HG02885 (cell line): ENCODE measurements at regions not wholly inside any gene's neighbourhood (a gene's known extent, or its start where the extent isn't known, plus 50 kb on each side); places are given as distances from the start of the nearest gene placed in this dataset.

Experiments
- ATAC-seq: cut with Tn5 transposase; IDR thresholded peaks from one replicate; pipeline ENCODE4 v1.9.1; 2021; ENCODE audit warnings: mild to moderate bottlenecking; ENCODE audit not compliant: unreplicated experiment, poor library complexity

- no peak for ATAC-seq
Measured at GRCh38 chr1:187228790-187229189, 400.0 kb downstream of the PLA2G4A start.

- no peak for ATAC-seq
Measured at GRCh38 chr1:187229496-187229895, 400.7 kb downstream of the PLA2G4A start.

GRCh38 chr1:187234706-187235105 is 406.0 kb downstream of the PLA2G4A start:
- ATAC-seq: no peak

GRCh38 chr1:187236199-187236598 is 407.4 kb downstream of the PLA2G4A start:
- no peak for ATAC-seq

GRCh38 chr1:187236676-187237075 is 407.9 kb downstream of the PLA2G4A start:
- ATAC-seq: no peak

GRCh38 chr1:187237542-187237941 is 408.8 kb downstream of the PLA2G4A start:
- no peak for ATAC-seq

GRCh38 chr1:187241971-187242370 is 413.2 kb downstream of the PLA2G4A start:
- ATAC-seq: no peak

GRCh38 chr1:187244623-187245022 is 415.9 kb downstream of the PLA2G4A start:
- no peak for ATAC-seq

- ATAC-seq: no peak
Measured at GRCh38 chr1:187245201-187245600, 416.5 kb downstream of the PLA2G4A start.

GRCh38 chr1:187249196-187249595 is 420.4 kb downstream of the PLA2G4A start:
- no peak for ATAC-seq

- no peak for ATAC-seq
Measured at GRCh38 chr1:187252923-187253322, 424.2 kb downstream of the PLA2G4A start.

GRCh38 chr1:187257476-187257875 is 428.7 kb downstream of the PLA2G4A start:
- no peak for ATAC-seq

- ATAC-seq: no peak
Measured at GRCh38 chr1:187261637-187262036, 432.9 kb downstream of the PLA2G4A start.

GRCh38 chr1:187262731-187263130 is 434.0 kb downstream of the PLA2G4A start:
- no peak for ATAC-seq

- ATAC-seq: no peak
Measured at GRCh38 chr1:187264995-187265602, 436.4 kb downstream of the PLA2G4A start.

GRCh38 chr1:187266051-187266450 is 437.3 kb downstream of the PLA2G4A start:
- ATAC-seq: no peak

- no peak for ATAC-seq
Measured at GRCh38 chr1:187267827-187268226, 439.1 kb downstream of the PLA2G4A start.

GRCh38 chr1:187270256-187270655 is 441.5 kb downstream of the PLA2G4A start:
- no peak for ATAC-seq

- ATAC-seq: no peak
Measured at GRCh38 chr1:187275346-187275745, 446.6 kb downstream of the PLA2G4A start.

- ATAC-seq: no peak
Measured at GRCh38 chr1:187275985-187276575, 447.3 kb downstream of the PLA2G4A start.

- no peak for ATAC-seq
Measured at GRCh38 chr1:187276677-187277076, 447.9 kb downstream of the PLA2G4A start.

GRCh38 chr1:187280031-187280430 is 451.3 kb downstream of the PLA2G4A start:
- ATAC-seq: no peak
